Prostate gland (tissue), 2 donors: ENCODE measurements at regions not wholly inside any gene's neighbourhood (a gene's known extent, or its start where the extent isn't known, plus 50 kb on each side); places are given as distances from the start of the nearest gene placed in this dataset.

Experiments used
- DNase-seq: peaks from one replicate; pipeline ENCODE4 v3.0.0-alpha.2; 2019; ENCODE audit warnings: low spot score
- H3K27ac ChIP-seq, 2 donors: fragments of 200-600 bp; sonication (generic); 2 replicates each; pipeline ENCODE4 v1.5.1; 2017 to 2019
- H3K27me3 ChIP-seq: fragments of 200-600 bp; sonication (generic); replicated peaks from 2 replicates; pipeline ENCODE4 v1.5.1; 2019; ENCODE audit not compliant: insufficient read depth
- H3K36me3 ChIP-seq, 2 donors: fragments of 200-600 bp; sonication (generic); 1 replicate in 1 of 2; 2 replicates in 1 of 2; pipeline versions ENCODE4 v1.5.1 to v1.8.1; 2017 to 2019
- H3K4me1 ChIP-seq: fragments of 200-600 bp; sonication (generic); replicated peaks from 2 replicates; pipeline ENCODE4 v1.5.1; 2019
- H3K4me3 ChIP-seq, 2 donors: fragments of 200-600 bp; sonication (generic); 2 replicates each; pipeline ENCODE4 v1.5.1; 2017 to 2019
- H3K9me3 ChIP-seq: fragments of 200-600 bp; sonication (generic); 2 replicates; pipeline ENCODE4 v1.5.1; 2017
- POLR2A ChIP-seq: fragments of 450-650 bp; IDR thresholded peaks from one replicate; pipeline ENCODE4 v1.6.1; 2016; ENCODE audit warnings: antibody characterized with exemption, mild to moderate bottlenecking
- POLR2AphosphoS5 ChIP-seq: sonication (generic); formaldehyde crosslinking; IDR thresholded peaks from one replicate; pipeline ENCODE4 v1.6.1; 2017; ENCODE audit warnings: antibody characterized with exemption
- WGBS: methylation state at CpG from one replicate; pipeline ENCODE4 v1.1.5; 2018; 5-methylcytosine and 5-hydroxymethylcytosine counted together
- intact Hi-C: fragments of 100-400 bp; cut with DNase I; formaldehyde crosslinking; loops from one replicate; pipeline ENCODE4 v1.14.2; 2022
- TF ChIP-seq, protein P1 (sequence below), 4 experiments: fragments of 200-600 bp in 2 of 4; fragments of 450-650 bp in 2 of 4; sonication (generic) in 2 of 4; IDR thresholded peaks; 1 replicate in 3 of 4; 2 replicates in 1 of 4; pipeline ENCODE4 v1.5.1; 2016 to 2019; ENCODE audit warnings: antibody characterized with exemption in 4 of 4, mild to moderate bottlenecking in 2 of 4, moderate library complexity in 2 of 4

GRCh38 chr6:137286916-137287315 lies 67.7 kb upstream of the IFNGR1 start:
- intact Hi-C loops: no loop called here
- 83% methylated on average over 1 of the region's 1 CpG for WGBS
- no peaks in the 10 kb centered on the region for H3K36me3 ChIP-seq
- H3K27me3 ChIP-seq: no peaks in the 10 kb centered on the region
- no peaks in the 10 kb centered on the region for H3K4me1 ChIP-seq
- H3K4me3 ChIP-seq: no peak overlapping the region
- DNase-seq: no peak
- H3K9me3 ChIP-seq: no peaks in the 10 kb centered on the region
- H3K27ac ChIP-seq: no peak overlapping the region
- no peak for TF ChIP-seq POLR2A
- TF ChIP-seq, protein P1, sequence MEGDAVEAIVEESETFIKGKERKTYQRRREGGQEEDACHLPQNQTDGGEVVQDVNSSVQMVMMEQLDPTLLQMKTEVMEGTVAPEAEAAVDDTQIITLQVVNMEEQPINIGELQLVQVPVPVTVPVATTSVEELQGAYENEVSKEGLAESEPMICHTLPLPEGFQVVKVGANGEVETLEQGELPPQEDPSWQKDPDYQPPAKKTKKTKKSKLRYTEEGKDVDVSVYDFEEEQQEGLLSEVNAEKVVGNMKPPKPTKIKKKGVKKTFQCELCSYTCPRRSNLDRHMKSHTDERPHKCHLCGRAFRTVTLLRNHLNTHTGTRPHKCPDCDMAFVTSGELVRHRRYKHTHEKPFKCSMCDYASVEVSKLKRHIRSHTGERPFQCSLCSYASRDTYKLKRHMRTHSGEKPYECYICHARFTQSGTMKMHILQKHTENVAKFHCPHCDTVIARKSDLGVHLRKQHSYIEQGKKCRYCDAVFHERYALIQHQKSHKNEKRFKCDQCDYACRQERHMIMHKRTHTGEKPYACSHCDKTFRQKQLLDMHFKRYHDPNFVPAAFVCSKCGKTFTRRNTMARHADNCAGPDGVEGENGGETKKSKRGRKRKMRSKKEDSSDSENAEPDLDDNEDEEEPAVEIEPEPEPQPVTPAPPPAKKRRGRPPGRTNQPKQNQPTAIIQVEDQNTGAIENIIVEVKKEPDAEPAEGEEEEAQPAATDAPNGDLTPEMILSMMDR (IDR thresholded peaks at IDR 0.05): no peak
- TF ChIP-seq POLR2AphosphoS5: no peak

DNA sequence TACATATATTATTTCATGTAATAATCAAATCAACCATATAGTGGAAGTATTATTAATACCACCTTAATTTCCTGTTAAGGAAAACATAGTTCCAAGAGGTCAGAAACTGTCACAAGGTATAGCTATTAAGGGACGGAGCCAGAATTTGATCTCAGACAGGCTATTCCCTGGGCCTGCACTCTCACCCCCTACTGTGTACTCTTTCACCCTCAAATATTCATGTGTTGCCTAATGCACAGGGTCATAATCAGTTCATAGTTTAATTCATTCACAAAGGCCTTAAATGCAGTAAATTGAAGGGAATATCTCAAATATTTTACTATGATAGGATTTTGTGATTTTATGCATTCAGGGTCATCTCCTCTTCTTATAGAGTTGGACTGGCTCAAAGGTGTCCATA lies 67.2 kb upstream of the IFNGR1 start:
- no peaks in the 10 kb centered on the region for H3K27me3 ChIP-seq
- no peaks in the 10 kb centered on the region for H3K4me1 ChIP-seq
- H3K27ac ChIP-seq: no peak overlapping the region
- no peaks in the 10 kb centered on the region for H3K36me3 ChIP-seq
- DNase-seq: no peak
- intact Hi-C loops: no loop called here
- no peaks in the 10 kb centered on the region for H3K9me3 ChIP-seq
- WGBS: 93% methylated on average over 1 of the region's 1 CpG
- H3K4me3 ChIP-seq: no peak overlapping the region
- TF ChIP-seq POLR2AphosphoS5 (no peak), POLR2A (no peak)
- TF ChIP-seq, protein P1 (IDR thresholded peaks at IDR 0.05): no peak

DNA sequence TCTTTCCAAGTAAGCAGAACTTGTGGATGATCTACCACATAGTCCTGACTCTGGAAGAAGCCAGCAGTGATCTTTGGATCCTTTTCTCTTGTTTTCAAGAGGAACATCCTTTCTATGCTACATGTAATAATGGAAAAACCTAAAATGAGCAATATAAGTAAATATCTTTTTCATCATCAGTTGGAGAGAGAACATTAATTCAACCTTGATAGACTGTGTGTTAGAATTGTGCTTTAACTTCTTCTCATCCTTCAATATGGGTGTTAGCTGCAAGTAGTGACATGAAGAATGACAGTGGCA lies 65.6 kb upstream of the IFNGR1 start:
- Histone ChIP-seq H3K9me3 (no peaks in the 10 kb centered on the region), H3K36me3 (no peaks in the 10 kb centered on the region), H3K27ac (no peak overlapping the region), H3K4me1 (no peaks in the 10 kb centered on the region), H3K27me3 (no peaks in the 10 kb centered on the region), H3K4me3 (no peak overlapping the region)
- DNase-seq: no peak
- TF ChIP-seq POLR2AphosphoS5 (no peak), POLR2A (no peak)
- TF ChIP-seq, protein P1 (IDR thresholded peaks at IDR 0.05): no peak
- intact Hi-C loops: no loop called here

- Histone ChIP-seq H3K27me3 (no peaks in the 10 kb centered on the region), H3K9me3 (no peaks in the 10 kb centered on the region), H3K4me3 (no peak overlapping the region), H3K27ac (no peak overlapping the region), H3K4me1 (no peaks in the 10 kb centered on the region), H3K36me3 (no peaks in the 10 kb centered on the region)
- 85% methylated on average over 9 of the region's 9 CpGs for WGBS
- intact Hi-C loops: no loop called here
- DNase-seq: no peak
- TF ChIP-seq, protein P1 (IDR thresholded peaks at IDR 0.05): no peak
- no peak for TF ChIP-seq POLR2A
- peak; percentile 50 for TF ChIP-seq POLR2AphosphoS5
Observed at GRCh38 chr6:137283940-137284810, 65.0 kb upstream of the IFNGR1 start.

DNA sequence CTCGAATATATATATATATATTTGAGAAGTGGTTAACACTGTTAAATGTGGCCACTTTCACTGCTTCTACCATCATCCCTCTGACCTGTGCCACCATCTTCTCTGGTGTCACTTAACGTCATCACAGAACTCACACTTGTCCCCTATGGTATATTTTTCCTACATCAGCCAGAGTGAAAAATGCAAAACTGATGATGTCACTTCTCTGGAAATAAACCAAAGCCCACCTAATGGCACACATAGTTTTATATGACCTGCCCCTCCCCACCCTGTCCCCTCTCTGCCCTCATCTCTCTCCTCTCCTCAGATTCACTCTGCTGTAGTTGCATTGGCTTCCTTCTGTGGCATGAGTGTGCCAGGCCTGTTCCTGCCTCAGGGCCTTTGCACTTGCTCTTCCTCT lies 63.9 kb upstream of the IFNGR1 start:
- TF ChIP-seq POLR2A: no peak
- no peak for TF ChIP-seq POLR2AphosphoS5
- TF ChIP-seq, protein P1 (IDR thresholded peaks at IDR 0.05): no peak
- no peak overlapping the region for H3K4me3 ChIP-seq
- H3K27me3 ChIP-seq: no peaks in the 10 kb centered on the region
- no peaks in the 10 kb centered on the region for H3K36me3 ChIP-seq
- H3K27ac ChIP-seq: no peak overlapping the region
- H3K9me3 ChIP-seq: no peaks in the 10 kb centered on the region
- intact Hi-C loops: no loop called here
- WGBS: 89% methylated on average over 2 of the region's 2 CpGs
- no peaks in the 10 kb centered on the region for H3K4me1 ChIP-seq
- DNase-seq: no peak
